PFSK-1 (cell line): ENCODE measurements at regions not wholly inside any gene's neighbourhood (a gene's known extent, or its start where the extent isn't known, plus 50 kb on each side); places are given as distances from the start of the nearest gene placed in this dataset.

Experiments
- FOXP2 ChIP-seq: optimal IDR thresholded peaks from 2 replicates; pipeline ENCODE3; 2011; ENCODE audit warnings: borderline replicate concordance, control low read depth, inconsistent platforms; ENCODE audit not compliant: insufficient read depth; ENCODE audit errors: extremely low read length, extremely low read depth
- TAF1 ChIP-seq: IDR thresholded peaks from 2 replicates; pipeline ENCODE4 v1.6.1; 2012; ENCODE audit warnings: low read length, control low read depth, borderline replicate concordance; ENCODE audit not compliant: insufficient read depth

DNA sequence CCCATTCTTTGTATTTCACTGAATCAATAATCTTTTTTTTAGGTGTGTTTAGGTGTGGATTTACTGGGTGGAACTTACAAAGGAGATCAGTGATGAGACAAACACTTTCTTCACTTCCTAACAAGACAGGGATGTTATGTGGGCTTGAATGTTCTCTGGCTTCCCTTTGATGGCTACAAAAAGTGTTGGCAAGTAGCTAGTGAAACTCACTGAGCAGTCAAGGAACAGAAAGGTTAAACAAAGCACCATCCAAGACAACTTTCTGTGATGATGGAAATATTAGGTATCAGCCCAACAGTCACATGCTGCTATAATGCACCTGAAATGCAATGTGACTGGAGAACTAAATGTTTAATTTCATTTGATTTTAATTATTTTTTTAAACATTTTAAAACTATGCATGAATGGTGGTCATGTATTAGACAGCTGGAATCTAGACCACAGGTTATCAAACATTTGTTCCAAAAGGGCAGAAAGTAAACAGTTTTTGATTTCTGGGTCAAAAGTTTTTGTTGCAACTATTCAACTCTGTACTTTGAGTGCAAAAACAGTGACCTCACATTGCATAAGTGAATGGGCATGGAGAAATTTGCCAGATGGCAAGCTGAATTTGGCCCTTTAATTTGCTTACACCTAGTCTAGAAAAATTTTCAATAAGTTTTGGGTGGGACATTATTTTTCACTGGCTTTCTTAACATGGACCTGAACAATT, 1272.7 kb upstream of the TMEFF2 start:
- TF ChIP-seq FOXP2 (no peak), TAF1 (no peak)
